Bronchial epithelial cell (primary cell): ENCODE measurements at regions not wholly inside any gene's neighbourhood (a gene's known extent, or its start where the extent isn't known, plus 50 kb on each side); places are given as distances from the start of the nearest gene placed in this dataset.

ENCODE experiments used
- DNase-seq: peaks from one replicate; pipeline ENCODE4 v3.0.0-alpha.2; 2010; ENCODE audit warnings: low read depth
- FAIRE-seq: peaks from 2 replicates; lab custom pipeline; 2011; peaks lifted over from hg19 to GRCh38; lab: Jason Lieb, UNC
- H3K27me3 ChIP-seq: 2 replicates; pipeline ENCODE4 v1.5.1; 2011; ENCODE audit warnings: low read length; ENCODE audit not compliant: control insufficient read depth, insufficient read depth
- H3K36me3 ChIP-seq: 2 replicates; pipeline ENCODE4 v1.5.1; 2011; ENCODE audit warnings: low read length; ENCODE audit not compliant: control insufficient read depth, insufficient read depth
- H3K4me3 ChIP-seq: 2 replicates; pipeline ENCODE4 v1.5.1; 2011; ENCODE audit warnings: mild to moderate bottlenecking, low read depth, low read length, control low read depth
- CTCF ChIP-seq: IDR thresholded peaks from 2 replicates; pipeline ENCODE4 v1.5.1; 2011; ENCODE audit warnings: mild to moderate bottlenecking, moderate library complexity, low read length, control low read depth, inconsistent platforms; ENCODE audit not compliant: insufficient read depth, severe bottlenecking

DNA sequence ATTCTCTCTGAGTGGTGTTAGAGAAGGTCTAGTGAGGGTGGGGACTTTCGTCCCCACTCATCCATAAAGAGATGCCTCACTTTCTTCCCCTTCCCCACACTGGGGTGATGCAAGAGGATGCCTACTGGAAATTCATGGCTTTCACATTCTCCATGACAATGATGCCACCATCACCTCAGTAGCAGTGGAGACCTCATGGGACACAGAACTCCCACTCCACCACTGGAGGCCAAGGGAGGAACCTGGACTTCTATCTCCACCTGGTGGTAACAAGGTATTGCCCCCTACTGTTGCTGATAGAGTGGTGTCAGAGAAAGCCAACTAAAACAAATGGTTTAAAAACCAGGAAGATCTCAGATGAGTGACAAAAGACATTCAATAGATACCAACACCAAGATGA is 110.9 kb downstream of the INHBB start:
- DNase-seq (no peak), FAIRE-seq (no peak)
- H3K36me3 ChIP-seq: no peaks in the 10 kb centered on the region

DNA sequence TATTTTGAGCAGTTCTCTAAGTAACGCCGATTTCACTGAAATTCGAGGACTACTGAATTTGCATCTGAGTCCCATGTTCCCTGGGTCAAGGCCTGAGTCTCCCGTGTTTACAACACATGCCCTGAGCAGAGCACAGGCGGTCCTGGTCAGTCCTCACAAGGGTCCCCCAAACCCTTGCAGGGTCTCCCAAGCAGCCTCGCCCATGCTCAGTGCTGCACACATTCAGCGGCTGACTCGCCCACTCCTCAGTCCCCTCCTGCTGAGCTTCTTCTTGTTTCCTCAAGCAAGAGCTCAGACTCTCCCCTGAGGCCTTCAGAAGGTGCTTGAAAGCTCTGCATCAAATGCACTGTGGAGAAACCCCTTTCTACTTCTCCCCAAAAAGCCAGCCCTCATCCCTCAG is 114.6 kb downstream of the INHBB start:
- Histone ChIP-seq H3K36me3 (no peaks in the 10 kb centered on the region), H3K27me3 (no peaks in the 10 kb centered on the region), H3K4me3 (no peak overlapping the region)
- TF ChIP-seq CTCF: no peak
- no peak for FAIRE-seq
- no peak for DNase-seq

More for the DNA sequence above, 110.9 kb downstream of the INHBB start:
- no peak for TF ChIP-seq CTCF
- Histone ChIP-seq H3K4me3 (no peak overlapping the region), H3K27me3 (no peaks in the 10 kb centered on the region)

DNA sequence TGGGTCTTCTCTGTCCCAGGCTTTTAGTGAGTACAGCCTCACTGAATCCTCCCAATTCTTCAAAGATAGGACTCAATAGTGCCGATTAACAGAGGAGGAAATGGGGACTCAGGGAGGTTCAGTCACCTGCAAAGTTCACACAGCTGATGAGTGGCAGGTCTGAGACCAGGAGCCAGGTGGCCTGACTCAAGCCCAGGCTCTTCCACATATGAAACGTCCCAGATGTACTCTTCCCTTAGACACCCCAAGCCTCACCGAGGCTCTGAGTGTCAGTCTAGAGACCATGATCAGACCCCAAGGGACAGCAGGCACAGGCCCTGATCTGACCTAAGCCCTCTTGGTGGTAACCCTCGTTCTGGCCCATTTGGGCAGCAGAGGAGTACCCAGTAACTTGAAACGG is 115.2 kb downstream of the INHBB start:
- H3K36me3 ChIP-seq: no peaks in the 10 kb centered on the region
- H3K4me3 ChIP-seq: no peak overlapping the region
- DNase-seq (no peak), FAIRE-seq (no peak)
- no peaks in the 10 kb centered on the region for H3K27me3 ChIP-seq
- no peak for TF ChIP-seq CTCF

GRCh38 chr2:120461546-120462537 is 115.9 kb downstream of the INHBB start:
- DNase-seq: no peak
- no peaks in the 10 kb centered on the region for H3K27me3 ChIP-seq
- no peak for TF ChIP-seq CTCF
- no peaks in the 10 kb centered on the region for H3K36me3 ChIP-seq
- no peak overlapping the region for H3K4me3 ChIP-seq
- no peak for FAIRE-seq

GRCh38 chr2:120463527-120463926 is 117.6 kb downstream of the INHBB start:
- no peaks in the 10 kb centered on the region for H3K27me3 ChIP-seq
- no peak for TF ChIP-seq CTCF

DNA sequence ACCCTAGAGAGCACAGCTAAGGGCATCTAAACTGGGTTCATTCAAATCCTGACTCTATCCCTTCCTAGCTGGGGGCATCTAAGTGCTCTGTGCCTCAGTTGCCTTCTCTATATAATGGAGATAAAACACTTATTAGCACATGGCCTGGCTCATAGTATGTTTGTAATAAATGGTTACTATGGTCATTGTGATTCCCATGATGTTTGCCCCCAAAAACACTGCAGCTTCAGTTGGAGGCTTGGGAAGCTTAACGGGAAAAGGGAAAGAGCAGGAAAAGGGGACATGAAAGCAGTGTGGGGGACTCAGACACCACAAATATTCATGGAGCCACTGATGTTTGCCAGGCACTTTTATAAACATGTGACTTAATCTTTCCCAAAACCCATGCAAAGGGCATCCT is 118.1 kb downstream of the INHBB start:
- no peaks in the 10 kb centered on the region for H3K27me3 ChIP-seq
- no peaks in the 10 kb centered on the region for H3K36me3 ChIP-seq
- no peak for FAIRE-seq
- DNase-seq: no peak
- no peak overlapping the region for H3K4me3 ChIP-seq
- TF ChIP-seq CTCF: no peak

More at GRCh38 chr2:120463527-120463926, 117.6 kb downstream of the INHBB start:
- H3K4me3 ChIP-seq: no peak overlapping the region
- H3K36me3 ChIP-seq: no peaks in the 10 kb centered on the region
- FAIRE-seq: no peak
- DNase-seq: no peak
